ENCODE measurements at regions not wholly inside any gene's neighbourhood (a gene's known extent, or its start where the extent isn't known, plus 50 kb on each side); places are given as distances from the start of the nearest gene placed in this dataset.

GRCh38 chrX:110600745-110601310 lies 194.8 kb downstream of the CHRDL1 start:
- in situ Hi-C loops (cut with MboI; ENCODE audit: low sequenced_read_pairs) = no loop called here

DNA sequence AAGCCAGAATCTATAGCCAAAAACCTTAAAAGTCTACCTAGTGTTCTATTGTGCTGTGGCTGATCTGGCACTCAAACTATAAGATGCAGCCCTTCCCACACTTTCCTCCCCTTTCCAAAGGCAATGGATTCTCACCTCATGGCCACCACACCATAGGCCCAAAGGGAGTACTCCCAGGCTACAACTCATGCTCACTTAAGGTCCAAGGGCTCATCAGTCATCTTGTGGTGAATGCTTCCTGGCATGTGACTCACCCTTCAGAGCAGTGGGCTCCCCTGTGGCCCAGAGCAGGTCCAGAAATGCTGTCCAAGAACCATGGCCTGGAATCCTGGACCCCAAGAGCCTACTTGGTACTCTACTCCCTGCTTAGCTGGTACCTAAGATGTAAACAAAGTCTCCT lies 181.0 kb downstream of the CHRDL1 start:
- in situ Hi-C loops (cut with MboI; ENCODE audit: low sequenced_read_pairs) = no loop called here

Measured in HL-60/S4 (cell line).